NCI-H2029 treated with DMSO at 0.1 percent for 48 hours (cell line): ENCODE measurements at regions not wholly inside any gene's neighbourhood (a gene's known extent, or its start where the extent isn't known, plus 50 kb on each side); places are given as distances from the start of the nearest gene placed in this dataset.
"Not testable (repeated sequence)": the region's sequence is repeated elsewhere in the genome, so short reads cannot be mapped to it uniquely, and the experiment has no call there.

Experiments used
- DNase-seq: peaks from one replicate; lab custom pipeline; 2025; lab: John Stamatoyannopoulos, UW

GRCh38 chr17:34082404-34082803 lies 172.7 kb upstream of the CCL2 start:
- DNase-seq = no peak

DNA sequence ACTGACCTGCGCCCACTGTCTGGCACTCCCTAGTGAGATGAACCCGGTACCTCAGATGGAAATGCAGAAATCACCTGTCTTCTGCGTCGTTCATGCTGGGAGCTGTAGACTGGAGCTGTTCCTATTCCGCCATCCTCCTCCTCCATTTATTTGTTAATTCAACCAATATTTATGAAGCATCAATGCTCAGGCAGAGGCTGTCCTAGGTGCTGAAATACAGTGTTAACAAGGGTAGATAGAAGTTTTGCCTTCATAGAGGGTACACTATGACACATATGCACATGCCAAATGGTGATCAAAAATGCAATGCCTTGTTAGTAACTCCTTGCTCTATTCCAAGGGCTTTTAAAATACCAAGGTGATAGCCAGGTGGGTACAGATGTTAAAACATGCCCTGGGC lies 166.0 kb upstream of the CCL2 start:
- not testable (repeated sequence) for DNase-seq

DNA sequence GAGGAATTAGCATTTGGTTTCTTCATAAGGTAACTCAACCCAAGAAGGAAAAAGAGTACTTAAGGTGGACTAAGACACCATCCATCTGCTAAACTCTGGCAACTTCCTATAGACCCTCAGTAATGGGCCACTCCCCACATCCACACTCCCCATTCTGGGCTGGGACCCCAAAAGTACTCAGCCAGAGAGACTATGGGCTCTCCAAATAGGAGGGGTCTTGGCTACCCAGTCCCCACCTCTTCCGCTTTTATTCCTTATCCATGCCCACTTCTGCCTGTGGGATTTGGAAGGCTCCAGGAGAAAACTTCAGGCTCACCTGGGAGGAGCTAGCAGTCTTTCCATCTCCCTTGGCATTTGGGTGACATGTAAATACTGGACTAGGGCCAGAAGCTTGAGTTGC lies 164.5 kb upstream of the CCL2 start:
- DNase-seq = no peak

DNA sequence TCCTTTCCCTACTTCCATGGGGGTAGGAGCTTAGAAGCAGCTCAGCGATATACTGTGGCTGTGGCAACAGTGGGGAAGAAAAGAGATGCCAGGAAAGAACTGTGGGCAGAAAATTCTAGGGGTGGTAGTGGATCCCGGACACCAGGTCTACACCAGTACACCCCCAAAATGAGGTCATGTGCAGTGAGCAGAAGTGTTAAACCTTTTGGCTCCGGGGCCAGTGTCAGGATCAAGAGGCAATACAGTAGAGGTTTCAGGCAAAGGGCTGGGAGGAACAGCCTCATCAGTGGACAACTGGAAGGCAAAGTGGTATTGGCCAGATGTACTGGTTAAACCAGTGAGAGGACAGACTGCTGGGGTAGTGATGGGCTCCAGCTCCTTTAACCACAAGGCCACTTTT lies 163.1 kb upstream of the CCL2 start:
- no peak for DNase-seq

DNA sequence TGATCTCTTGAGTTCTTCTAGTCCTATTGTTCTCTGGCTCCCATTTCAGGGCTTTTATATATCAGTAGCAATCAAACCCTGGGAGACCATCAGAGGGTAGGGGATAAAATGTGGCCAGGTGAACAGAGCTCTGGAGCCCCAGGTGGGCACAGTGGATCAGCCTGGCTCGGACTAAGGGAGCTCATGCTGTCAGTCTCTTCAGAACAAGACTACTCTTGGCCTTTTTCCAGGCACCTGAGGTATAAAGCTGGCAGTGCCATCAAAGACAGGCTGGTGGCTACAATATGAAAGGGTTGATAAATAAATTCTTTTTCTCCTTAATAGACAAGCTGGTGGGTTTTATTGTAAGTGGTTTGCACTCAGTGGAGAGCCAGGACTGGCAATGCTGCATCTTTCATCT lies 160.0 kb upstream of the CCL2 start:
- DNase-seq = peak; percentile 26

DNA sequence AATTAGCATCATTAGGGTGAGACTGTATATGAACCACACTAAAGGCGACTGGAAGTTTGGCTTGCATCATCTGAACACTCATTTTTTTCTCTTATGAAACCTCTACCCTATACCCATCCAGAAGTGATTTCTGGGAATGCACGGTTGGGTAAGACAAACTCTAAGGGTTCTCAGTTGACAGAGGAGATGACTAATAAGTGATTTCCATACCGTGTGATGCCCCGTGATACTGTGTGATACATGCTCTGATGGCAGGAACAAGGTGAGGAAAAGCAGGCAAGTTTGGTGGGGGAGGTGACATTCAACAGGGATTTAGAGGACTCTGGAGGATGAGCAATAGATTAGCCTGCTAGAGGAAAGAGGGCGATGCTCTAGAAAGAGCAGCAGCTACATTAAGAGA lies 156.4 kb upstream of the CCL2 start:
- DNase-seq = no peak

DNA sequence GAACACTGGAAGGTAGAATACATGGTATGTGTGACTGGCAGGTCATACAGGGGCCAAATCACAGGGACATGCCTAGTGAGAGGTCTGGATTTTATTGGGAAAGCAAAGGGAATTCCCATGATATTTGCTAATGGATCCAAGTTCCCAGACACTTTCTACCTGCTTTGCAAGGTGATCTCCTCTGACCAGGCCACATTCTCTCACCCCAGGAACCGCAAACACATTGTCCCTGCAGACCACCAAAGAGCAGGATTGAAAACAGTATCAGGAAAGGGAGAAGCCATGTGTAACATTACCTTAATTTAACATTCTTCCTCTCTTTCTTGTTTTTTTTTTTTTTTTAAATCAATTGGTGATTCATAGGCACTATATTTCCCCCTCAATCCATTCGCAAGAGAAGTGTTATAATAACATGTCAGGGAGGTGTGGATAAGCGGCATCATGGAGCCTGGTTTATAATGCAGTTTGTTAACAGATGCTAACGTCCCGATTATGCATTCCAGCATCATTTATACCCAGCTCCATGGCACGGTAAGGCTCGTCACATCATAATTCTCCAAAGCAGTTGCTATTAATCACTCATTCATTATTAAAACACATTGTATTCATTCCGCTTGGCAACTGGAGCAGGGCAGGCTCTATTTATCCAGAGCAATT lies 155.1 kb upstream of the CCL2 start:
- no peak for DNase-seq

DNA sequence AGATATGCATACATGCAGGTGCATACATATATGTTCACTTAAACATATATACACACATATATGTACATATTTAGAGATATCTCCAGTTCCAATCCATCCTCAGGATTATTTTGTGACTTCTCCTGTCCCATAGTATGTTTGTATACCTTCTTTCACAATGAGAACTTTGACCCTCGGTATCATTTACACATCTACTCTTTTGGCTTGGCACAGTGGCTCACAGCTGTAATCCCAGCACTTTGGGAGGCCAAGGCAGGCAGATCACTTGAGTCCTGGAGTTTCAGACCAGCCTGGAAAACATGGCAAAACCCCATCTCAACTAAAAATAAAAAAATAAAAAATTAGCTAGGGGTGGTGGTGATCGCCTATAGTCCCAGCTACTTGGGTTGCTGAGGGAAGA lies 148.1 kb upstream of the CCL2 start:
- DNase-seq = no peak

GRCh38 chr17:34110315-34110714 lies 144.8 kb upstream of the CCL2 start:
- no peak for DNase-seq

- no peak for DNase-seq
Observed at GRCh38 chr17:34113089-34113488, 142.0 kb upstream of the CCL2 start.

- no peak for DNase-seq
Observed at GRCh38 chr17:34114174-34114573, 140.9 kb upstream of the CCL2 start.

- no peak for DNase-seq
Observed at GRCh38 chr17:34116306-34116705, 138.8 kb upstream of the CCL2 start.

DNA sequence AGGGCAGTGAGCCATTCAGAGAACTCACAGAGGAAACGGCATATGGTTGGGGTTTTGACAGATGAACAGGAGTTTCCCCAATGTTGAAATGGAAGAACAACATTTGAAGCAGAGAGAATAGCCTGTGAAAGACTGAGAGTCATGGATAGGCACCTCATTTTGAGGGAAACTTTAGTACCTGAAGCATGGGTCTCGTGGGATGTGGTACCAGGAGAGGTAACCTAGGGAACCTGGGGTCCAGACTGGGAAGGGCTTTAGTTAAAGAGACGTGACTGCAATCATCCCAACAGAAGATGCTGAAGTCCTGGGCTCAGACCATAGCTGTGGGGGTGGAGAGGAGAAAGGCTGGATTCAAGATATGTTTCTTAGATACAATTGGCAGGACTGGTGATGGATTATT lies 137.8 kb upstream of the CCL2 start:
- DNase-seq = no peak

DNA sequence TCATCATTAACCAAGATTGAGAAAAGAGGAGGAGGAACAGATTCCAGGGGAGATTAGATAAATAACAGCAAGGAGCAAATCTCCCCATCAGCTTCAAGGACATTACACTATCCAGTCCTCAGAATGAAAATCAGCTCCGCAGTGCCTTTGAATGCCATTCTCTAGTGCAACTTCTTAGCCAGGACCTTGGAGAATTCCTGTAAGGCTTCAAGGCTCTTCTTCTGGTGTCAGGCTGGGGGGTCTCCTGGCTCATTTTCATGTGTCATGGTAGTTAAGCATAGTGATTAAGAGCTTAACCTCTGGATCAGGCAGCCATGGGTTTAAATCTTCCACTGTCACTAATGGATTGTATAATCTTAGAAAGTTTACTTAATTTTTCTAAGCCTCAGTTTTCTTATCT lies 137.3 kb upstream of the CCL2 start:
- DNase-seq = no peak

DNA sequence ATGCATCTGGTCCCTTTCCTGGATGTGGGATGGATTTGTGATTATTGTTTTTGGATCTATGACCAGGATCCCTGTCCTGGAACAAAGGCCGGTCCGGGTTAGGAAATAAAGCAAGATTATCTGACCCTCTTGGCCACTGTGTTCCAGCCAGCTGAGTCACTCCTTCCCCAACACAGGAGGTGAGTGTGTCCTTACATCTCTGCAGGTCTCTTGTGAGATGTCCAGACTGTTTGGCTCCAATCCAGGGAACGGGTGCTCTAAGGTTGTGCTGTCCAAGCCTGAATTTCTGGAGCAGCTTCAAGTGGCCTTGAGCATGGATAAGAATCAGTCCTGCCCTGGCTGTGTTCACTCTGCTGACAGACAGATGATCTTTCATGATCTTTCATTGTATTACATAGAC lies 136.5 kb upstream of the CCL2 start:
- no peak for DNase-seq

DNA sequence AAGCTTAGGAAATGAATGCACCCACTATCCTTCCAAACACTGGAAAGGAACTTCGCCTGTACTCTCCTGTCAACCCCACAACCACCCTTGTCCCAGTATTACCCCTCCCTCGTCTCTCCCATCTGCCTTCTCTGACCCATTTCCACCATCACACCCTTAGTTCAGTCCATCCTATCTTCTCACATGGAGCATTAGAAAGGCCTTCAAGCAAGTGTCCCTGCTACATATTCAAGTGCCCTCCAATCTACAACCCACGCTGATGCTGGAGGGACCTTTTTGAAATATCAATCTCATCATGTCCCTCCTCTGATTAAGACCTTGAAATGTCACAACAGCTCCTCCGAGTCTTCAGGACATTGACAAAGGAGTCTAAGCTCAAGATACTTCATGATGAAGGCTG lies 133.8 kb upstream of the CCL2 start:
- DNase-seq = no peak

GRCh38 chr17:34122515-34122914 lies 132.6 kb upstream of the CCL2 start:
- no peak for DNase-seq

- no peak for DNase-seq
Observed at GRCh38 chr17:34125010-34125409, 130.1 kb upstream of the CCL2 start.

GRCh38 chr17:34125921-34126320 lies 129.2 kb upstream of the CCL2 start:
- no peak for DNase-seq

GRCh38 chr17:34126496-34126895 lies 128.6 kb upstream of the CCL2 start:
- DNase-seq = no peak

- no peak for DNase-seq
Observed at GRCh38 chr17:34126965-34127364, 128.1 kb upstream of the CCL2 start.

GRCh38 chr17:34130544-34130943 lies 124.5 kb upstream of the CCL2 start:
- no peak for DNase-seq

DNA sequence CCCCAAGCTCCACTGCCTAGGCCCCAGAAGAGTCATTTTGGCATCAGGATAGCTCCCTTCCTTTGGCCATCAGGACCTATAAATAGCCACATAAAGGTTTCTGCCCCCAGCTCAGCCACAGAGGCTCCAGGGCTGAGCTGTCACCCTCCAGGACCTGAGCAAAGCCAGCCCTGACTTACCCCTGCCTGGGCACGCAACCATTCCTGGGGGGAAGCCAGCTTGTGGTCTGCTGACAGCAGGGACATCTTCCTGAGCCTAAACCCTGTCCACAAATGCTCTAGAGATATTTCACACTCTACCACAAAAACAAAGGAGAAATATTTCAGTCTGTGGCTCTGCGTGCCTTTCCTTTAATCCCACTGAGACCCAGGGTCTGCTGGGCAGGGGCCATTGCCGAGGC lies 123.7 kb upstream of the CCL2 start:
- DNase-seq = no peak

DNA sequence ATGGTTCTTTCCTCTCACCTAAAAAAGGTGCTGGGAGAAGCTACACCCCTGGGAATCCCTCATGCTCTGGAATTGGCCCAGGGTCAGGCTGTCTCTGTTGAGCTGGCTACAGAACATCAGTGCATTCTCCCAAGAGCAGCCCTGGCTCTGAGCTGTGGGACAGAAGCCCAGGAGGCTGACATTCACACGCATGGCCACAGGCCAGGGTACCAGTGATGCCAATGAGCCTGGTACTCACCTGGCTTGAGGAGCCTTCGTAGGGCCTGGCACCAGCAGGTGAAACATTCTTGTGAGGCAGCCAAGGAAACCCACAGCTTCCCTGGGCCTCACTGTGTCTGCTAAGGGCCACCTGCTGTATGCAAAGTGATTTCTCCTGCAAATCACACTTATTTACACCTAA lies 121.7 kb upstream of the CCL2 start:
- no peak for DNase-seq

- DNase-seq = peak; percentile 31
Observed at GRCh38 chr17:34135841-34136240, 119.2 kb upstream of the CCL2 start.
